Breast epithelium (tissue), 3 donors: ENCODE measurements at regions not wholly inside any gene's neighbourhood (a gene's known extent, or its start where the extent isn't known, plus 50 kb on each side); places are given as distances from the start of the nearest gene placed in this dataset.
"Not testable (repeated sequence)": the region's sequence is repeated elsewhere in the genome, so short reads cannot be mapped to it uniquely, and the experiment has no call there.

ENCODE experiments used
- CTCF ChIP-seq, 3 donors: fragments of 450-650 bp; IDR thresholded peaks; one replicate each; pipeline ENCODE4 v1.5.1; 2016 to 2017; ENCODE audit warnings: antibody characterized with exemption in 3 of 3, mild to moderate bottlenecking in 3 of 3, moderate library complexity in 3 of 3
- POLR2A ChIP-seq: fragments of 450-650 bp; IDR thresholded peaks from one replicate; pipeline ENCODE4 v1.6.1; 2016; ENCODE audit warnings: antibody characterized with exemption, mild to moderate bottlenecking, moderate library complexity
- POLR2AphosphoS5 ChIP-seq, 3 donors: sonication (generic); formaldehyde crosslinking; IDR thresholded peaks; one replicate each; pipeline ENCODE4 v1.6.1; 2017; ENCODE audit warnings: antibody characterized with exemption in 3 of 3

- not testable (repeated sequence) for TF ChIP-seq CTCF (IDR thresholded peaks at IDR 0.05); POLR2AphosphoS5 (IDR thresholded peaks at IDR 0.05); POLR2A
These were observed 196.1 kb upstream of the ANXA10 start for GRCh38 chr4:167896260-167896659.
